ENCODE measurements at regions not wholly inside any gene's neighbourhood (a gene's known extent, or its start where the extent isn't known, plus 50 kb on each side); places are given as distances from the start of the nearest gene placed in this dataset.

DNA sequence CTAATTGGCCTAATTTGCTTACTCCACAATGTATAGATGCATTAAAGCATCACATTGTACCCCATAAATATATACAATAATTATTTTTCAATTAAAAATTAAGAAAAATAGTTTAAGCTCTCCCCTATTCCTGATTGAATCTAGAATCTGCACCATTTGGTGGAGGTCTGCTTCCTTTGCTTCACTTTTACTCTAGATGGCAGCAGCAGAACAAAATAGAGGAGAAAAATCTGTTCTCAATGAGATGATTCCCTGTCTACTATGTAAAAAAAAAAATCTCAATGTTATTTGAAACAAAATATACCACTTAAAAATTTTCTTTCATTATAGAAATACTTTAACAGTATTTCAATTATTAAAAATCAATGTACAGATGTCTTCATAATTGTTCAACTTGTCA, 109.6 kb upstream of the FXR1 start:
- no peaks in the 10 kb centered on the region for H3K4me1 ChIP-seq (ENCODE audit: insufficient read depth, low read length, poor library complexity, severe bottlenecking)

DNA sequence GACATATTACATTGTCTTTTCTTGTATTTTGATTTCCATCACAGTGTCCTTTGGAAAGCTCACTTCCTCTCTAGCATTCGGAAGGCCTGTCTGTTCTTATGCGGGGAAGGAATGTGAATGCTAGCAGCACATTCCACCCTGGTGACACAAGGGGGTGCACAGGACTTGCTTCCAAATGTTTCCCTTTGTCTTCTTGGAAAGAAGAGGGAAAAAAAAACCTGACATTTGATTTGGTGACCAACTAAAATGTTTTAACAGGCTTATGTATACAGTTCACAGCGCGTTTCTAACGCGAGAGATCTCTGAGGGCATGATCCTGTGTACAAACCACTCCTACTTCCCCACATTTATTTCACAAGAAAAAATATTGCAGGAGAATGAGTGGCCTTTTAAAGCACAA, 107.6 kb upstream of the FXR1 start:
- TF ChIP-seq, protein P1, sequence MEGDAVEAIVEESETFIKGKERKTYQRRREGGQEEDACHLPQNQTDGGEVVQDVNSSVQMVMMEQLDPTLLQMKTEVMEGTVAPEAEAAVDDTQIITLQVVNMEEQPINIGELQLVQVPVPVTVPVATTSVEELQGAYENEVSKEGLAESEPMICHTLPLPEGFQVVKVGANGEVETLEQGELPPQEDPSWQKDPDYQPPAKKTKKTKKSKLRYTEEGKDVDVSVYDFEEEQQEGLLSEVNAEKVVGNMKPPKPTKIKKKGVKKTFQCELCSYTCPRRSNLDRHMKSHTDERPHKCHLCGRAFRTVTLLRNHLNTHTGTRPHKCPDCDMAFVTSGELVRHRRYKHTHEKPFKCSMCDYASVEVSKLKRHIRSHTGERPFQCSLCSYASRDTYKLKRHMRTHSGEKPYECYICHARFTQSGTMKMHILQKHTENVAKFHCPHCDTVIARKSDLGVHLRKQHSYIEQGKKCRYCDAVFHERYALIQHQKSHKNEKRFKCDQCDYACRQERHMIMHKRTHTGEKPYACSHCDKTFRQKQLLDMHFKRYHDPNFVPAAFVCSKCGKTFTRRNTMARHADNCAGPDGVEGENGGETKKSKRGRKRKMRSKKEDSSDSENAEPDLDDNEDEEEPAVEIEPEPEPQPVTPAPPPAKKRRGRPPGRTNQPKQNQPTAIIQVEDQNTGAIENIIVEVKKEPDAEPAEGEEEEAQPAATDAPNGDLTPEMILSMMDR (conservative IDR thresholded peaks at IDR 0.05; ENCODE audit: low read depth, low read length): peak; percentile 35
- no peak for TF ChIP-seq EZH2 (IDR thresholded peaks at IDR 0.05; ENCODE audit: borderline replicate concordance, low read depth, low read length, poor library complexity, severe bottlenecking)
- DNase-seq (ENCODE audit: low spot score): peak; percentile 20
- CTCF ChIA-PET: no interaction called here
- POLR2A ChIA-PET (ENCODE audit: low non-redundant PET): no interaction called here
- Histone ChIP-seq H3K36me3 (ENCODE audit: insufficient read depth, low read length, poor library complexity, severe bottlenecking) (no peaks in the 10 kb centered on the region), H3K27ac (ENCODE audit: low read depth, low read length, poor library complexity, severe bottlenecking) (no peak overlapping the region), H3K27me3 (replicated peaks; ENCODE audit: insufficient read depth, low read depth, low read length, poor library complexity) (peaks cover 15% of the 10 kb centered on the region), H3K4me1 (ENCODE audit: insufficient read depth, low read length, poor library complexity, severe bottlenecking) (no peaks in the 10 kb centered on the region), H3K9me3 (ENCODE audit: low read depth, low read length, poor library complexity, severe bottlenecking) (no peaks in the 10 kb centered on the region), H3K4me3 (ENCODE audit: low read depth, low read length, poor library complexity, severe bottlenecking) (no peak overlapping the region)
- intact Hi-C loops (cut with micrococcal nuclease; ENCODE audit: unreplicated experiment): loop anchor here (2.0 to 10.0 kb wide), 2 partner anchors 372 to 1450 kb away; no protein-coding TSS in a partner anchor
- no TSS peak for BruUV-seq (replicated peaks)

More for the DNA sequence above, 109.6 kb upstream of the FXR1 start:
- intact Hi-C loops (cut with micrococcal nuclease; ENCODE audit: unreplicated experiment): loop anchor here (10.0 kb wide), 1 partner anchor 1452 kb away; no protein-coding TSS in a partner anchor
- no TSS peak for BruUV-seq (replicated peaks)
- Histone ChIP-seq H3K27ac (ENCODE audit: low read depth, low read length, poor library complexity, severe bottlenecking) (no peak overlapping the region), H3K36me3 (ENCODE audit: insufficient read depth, low read length, poor library complexity, severe bottlenecking) (no peaks in the 10 kb centered on the region), H3K9me3 (ENCODE audit: low read depth, low read length, poor library complexity, severe bottlenecking) (no peaks in the 10 kb centered on the region), H3K27me3 (replicated peaks; ENCODE audit: insufficient read depth, low read depth, low read length, poor library complexity) (peaks cover 6% of the 10 kb centered on the region), H3K4me3 (ENCODE audit: low read depth, low read length, poor library complexity, severe bottlenecking) (no peak overlapping the region)
- peak; percentile 39 for DNase-seq (ENCODE audit: low spot score)
- TF ChIP-seq, protein P1 (conservative IDR thresholded peaks at IDR 0.05; ENCODE audit: low read depth, low read length): peak; percentile 64
- no peak for TF ChIP-seq EZH2 (IDR thresholded peaks at IDR 0.05; ENCODE audit: borderline replicate concordance, low read depth, low read length, poor library complexity, severe bottlenecking)
- CTCF ChIA-PET: interaction anchor here (0.7 kb wide), 1 partner anchor 898 kb away, joined by 3 read pairs; no protein-coding TSS in a partner anchor
- POLR2A ChIA-PET (ENCODE audit: low non-redundant PET): no interaction called here

DNA sequence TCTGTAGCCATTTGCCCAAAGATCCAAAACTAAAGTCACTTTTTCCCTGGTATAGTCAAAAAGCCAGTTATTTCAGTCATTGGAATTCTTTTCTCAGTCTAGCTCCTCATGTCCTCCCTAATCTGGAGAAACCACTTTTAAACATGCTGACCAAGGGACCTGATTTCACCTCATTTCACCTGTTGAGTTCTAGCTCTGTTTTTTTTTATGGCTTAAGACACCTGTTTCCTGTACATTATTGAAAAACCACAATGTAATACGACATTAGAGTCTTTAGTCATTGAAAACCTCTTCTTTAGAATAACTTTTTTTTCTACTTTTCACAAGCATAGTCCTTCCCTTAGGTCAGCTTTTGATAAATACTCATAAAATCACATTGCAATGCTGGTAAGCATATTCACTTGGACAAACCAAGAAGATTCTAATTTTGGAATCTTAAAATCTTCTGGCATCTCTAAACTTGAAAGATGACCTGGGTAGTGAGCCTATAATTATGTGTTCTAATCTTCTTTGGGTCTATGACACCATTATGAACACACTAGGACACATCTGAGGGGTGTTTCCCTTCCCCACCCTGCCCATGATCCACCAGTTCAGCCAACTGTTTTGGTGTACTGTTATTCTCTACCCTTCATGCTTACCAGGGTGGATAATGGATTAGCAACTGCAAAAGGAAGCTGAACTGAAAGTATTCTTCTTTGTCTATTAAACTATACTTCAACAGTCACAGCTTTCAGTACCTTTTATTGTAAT, 103.5 kb upstream of the FXR1 start:
- no peak overlapping the region for H3K4me3 ChIP-seq (ENCODE audit: low read depth, low read length, poor library complexity, severe bottlenecking)
- H3K27me3 ChIP-seq (replicated peaks; ENCODE audit: insufficient read depth, low read depth, low read length, poor library complexity): peaks cover 47% of the 10 kb centered on the region
- no peaks in the 10 kb centered on the region for H3K36me3 ChIP-seq (ENCODE audit: insufficient read depth, low read length, poor library complexity, severe bottlenecking)
- intact Hi-C loops (cut with micrococcal nuclease; ENCODE audit: unreplicated experiment): loop anchor here (10.0 kb wide), 1 partner anchor 1446 kb away; no protein-coding TSS in a partner anchor
- no peaks in the 10 kb centered on the region for H3K4me1 ChIP-seq (ENCODE audit: insufficient read depth, low read length, poor library complexity, severe bottlenecking)
- DNase-seq (ENCODE audit: low spot score): no peak
- ChIA-PET CTCF (no interaction called here), POLR2A (ENCODE audit: low non-redundant PET) (no interaction called here)
- no TSS peak for BruUV-seq (replicated peaks)
- no peak for TF ChIP-seq EZH2 (IDR thresholded peaks at IDR 0.05; ENCODE audit: borderline replicate concordance, low read depth, low read length, poor library complexity, severe bottlenecking)
- TF ChIP-seq, protein P1 (conservative IDR thresholded peaks at IDR 0.05; ENCODE audit: low read depth, low read length): no peak
- H3K9me3 ChIP-seq (ENCODE audit: low read depth, low read length, poor library complexity, severe bottlenecking): no peaks in the 10 kb centered on the region
- no peak overlapping the region for H3K27ac ChIP-seq (ENCODE audit: low read depth, low read length, poor library complexity, severe bottlenecking)

All from A673 (cell line).